GM18867 (cell line): ENCODE measurements at regions not wholly inside any gene's neighbourhood (a gene's known extent, or its start where the extent isn't known, plus 50 kb on each side); places are given as distances from the start of the nearest gene placed in this dataset.

Experiments used
- ATAC-seq: cut with Tn5 transposase; IDR thresholded peaks from one replicate; pipeline ENCODE4 v1.9.1; 2021; ENCODE audit warnings: mild to moderate bottlenecking, moderate library complexity; ENCODE audit not compliant: unreplicated experiment

GRCh38 chr2:189267925-189268579 is 88.5 kb upstream of the COL5A2 start:
- ATAC-seq: no peak

- ATAC-seq: no peak
Observed at GRCh38 chr2:189268763-189269162, 89.2 kb upstream of the COL5A2 start.

DNA sequence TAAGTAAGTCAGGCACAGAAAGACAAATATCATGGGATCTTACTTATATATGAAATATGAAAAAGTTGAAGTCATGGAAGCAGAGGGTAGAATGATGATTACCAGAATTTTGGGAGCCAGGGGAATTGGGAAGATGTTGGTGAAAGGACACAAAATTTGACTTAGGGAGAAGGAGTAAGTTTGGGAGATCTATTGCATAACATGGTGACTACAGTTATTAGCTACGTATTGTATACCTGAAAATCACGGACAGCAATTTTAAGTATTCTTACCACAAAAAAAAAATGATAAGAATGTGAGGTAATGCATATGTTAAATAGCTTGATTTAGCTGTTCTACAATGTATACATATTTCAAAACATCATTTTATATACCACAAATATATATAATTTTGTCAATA is 94.2 kb upstream of the COL5A2 start:
- no peak for ATAC-seq

DNA sequence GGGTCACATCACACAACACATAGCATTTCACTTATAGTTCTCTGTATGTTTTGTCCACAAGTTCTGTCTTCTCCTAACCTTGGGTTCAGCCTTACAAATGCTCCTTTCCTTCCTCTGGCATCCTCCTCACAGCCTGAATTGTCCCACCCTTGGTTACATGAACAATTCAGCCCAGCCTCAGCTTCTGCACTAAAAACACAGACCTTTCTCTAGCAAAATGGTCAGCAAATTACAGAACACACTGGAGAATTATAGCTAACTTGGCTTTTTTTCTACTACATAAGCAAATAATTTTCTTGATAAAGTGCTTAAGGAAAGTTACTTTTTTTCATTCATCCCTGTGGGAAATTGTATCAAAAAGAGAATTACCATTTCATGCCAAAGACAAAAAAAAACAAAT is 94.8 kb upstream of the COL5A2 start:
- no peak for ATAC-seq

DNA sequence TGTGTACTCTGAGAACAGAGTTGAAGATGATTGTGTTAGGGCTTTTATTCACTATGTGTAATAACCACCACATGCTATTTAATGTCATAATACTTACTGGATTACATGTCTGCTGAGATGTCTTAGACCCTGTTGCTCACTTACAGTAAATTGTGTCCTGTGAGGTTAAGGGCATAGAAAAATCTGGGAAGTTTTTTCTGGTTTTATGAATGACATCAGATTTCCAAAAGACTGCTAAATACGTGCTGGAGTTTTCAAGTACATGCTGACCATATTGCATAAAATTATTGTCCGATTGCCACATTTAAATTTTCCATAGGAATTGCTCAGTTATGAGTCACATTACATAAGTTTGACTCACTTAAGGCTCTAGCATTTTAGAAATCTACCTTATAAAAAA is 96.7 kb upstream of the COL5A2 start:
- no peak for ATAC-seq

GRCh38 chr2:189281201-189281600 is 101.6 kb upstream of the COL5A2 start:
- ATAC-seq: no peak

DNA sequence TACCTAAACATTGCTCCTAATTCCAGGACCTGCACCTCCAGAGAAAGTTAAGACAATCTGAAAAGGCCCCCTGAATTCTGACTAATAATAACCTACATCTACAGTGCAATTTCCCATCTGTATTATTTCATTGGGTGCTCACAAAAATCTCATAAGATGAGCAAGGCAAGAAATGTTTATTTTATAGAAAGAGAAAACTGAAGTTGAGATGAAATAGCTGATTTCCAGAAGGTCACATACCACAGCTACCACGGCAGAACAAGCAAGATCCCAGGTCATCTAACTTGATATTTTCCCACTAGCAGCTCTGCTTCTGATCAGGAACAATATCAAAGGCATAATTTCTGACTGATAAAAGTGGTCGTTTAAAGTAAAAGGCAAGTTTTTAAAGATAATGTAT is 105.8 kb upstream of the COL5A2 start:
- ATAC-seq: no peak

DNA sequence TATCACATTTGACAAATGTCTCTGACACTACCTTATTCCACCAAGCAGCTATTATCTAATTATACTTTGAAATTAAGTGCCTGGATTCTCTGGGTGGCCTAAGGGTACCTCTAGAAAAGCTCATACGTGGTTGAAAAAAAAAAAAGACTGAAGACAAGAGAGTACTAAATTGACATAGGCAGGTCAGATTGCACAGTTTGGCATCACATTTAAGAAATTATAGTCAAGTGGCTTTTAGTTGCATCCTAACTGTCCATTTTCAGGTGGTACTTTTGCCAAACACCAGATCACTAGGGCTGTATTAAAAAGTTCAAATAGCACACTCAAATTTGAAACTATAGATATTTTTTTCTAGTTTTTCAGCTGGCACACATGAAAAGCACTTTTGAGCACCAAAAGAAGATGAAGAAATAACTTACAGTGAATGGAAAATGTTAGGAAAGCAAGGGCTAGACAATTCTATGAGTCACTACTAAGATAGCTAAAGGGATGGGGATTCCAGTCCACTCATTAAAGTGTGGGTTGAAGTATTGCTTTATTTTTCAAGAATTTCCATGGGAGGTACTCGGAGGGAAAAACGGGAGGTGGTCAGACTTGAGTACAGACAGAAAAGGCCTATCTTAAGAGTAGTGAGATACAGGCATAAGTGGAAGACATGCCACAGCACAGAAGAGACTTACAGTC is 106.5 kb upstream of the COL5A2 start:
- ATAC-seq: no peak

- ATAC-seq: no peak
Observed at GRCh38 chr2:189287363-189287762, 107.8 kb upstream of the COL5A2 start.

GRCh38 chr2:189287982-189288521 is 108.5 kb upstream of the COL5A2 start:
- ATAC-seq: peak; percentile 91

DNA sequence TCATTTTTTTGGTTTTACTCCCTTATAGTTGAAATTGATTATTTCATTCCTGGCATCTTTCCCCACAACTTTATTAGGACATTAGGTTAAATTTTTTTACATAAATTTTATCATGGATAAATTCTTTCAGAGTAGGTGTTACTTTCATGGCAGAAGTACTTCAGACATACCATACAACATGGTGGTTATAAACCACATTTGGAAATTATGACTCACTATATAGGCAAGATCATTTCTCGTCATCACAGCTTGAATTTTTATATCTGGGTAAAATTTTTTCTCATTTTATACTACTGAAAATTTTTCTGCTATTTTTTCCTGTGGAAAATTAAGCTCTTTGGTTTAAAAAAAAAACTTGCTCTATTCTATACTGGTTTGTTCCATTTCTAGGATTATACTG is 111.9 kb upstream of the COL5A2 start:
- ATAC-seq: no peak

- no peak for ATAC-seq
Observed at GRCh38 chr2:189293164-189293563, 113.6 kb upstream of the COL5A2 start.

- no peak for ATAC-seq
Observed at GRCh38 chr2:189297446-189297845, 117.9 kb upstream of the COL5A2 start.

DNA sequence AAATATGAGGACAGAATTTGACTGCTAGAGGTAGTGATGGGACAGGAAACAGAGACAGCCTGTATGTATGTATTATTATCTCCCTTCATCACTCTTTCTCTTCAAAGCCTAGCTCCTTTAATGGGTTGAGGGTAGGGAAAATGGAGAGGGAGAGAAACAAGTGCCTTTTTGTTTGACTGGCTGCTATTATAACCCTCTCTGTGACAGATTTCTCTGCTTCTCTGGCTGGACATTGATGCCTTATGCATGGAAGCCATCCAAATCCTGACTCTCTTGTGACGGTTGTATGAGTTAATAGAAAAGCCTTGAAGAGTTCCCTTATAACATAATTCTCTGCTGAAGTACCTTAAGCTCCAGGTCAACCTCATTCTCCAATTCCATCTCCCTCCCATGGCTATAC is 118.5 kb upstream of the COL5A2 start:
- ATAC-seq: no peak

DNA sequence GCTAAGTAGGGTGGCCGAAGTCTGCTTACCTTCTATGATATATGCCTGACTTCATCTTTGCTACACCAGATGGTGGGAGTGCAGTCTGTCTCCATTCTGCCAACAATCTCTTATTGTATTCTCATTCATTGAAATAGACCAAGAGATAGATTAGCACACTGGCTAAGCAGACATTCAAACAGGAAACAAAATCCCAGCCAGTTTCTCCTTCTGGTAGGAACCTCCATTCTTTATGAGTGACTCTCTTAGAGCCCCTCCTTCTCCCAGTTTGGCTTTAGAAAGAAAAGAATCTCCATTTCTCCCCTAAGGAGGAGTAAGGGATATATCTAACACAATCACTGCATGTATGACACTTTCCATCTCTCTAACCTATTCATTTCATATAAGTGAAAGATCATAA is 118.9 kb upstream of the COL5A2 start:
- no peak for ATAC-seq

DNA sequence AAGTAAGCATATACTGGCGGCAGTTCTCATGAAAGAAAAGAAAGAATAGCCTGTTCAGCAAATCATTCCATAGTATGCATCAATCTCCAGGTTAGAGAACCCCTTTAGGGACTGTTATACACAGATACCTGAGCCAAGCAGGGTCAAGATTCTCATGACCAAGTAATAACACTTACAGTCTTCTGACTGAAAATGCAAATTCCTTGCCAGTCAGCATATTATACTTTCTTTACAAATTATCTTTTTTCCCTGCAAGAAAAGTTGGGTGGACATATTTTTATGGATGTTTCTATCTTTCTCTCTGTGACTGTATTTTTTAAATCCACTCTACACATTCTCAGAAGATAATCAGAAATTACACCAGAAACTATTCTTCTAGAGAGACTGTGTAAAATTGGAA is 120.4 kb upstream of the COL5A2 start:
- ATAC-seq: no peak

- ATAC-seq: no peak
Observed at GRCh38 chr2:189300916-189301315, 121.4 kb upstream of the COL5A2 start.

- no peak for ATAC-seq
Observed at GRCh38 chr2:189302274-189302948, 122.8 kb upstream of the COL5A2 start.

- ATAC-seq: no peak
Observed at GRCh38 chr2:189304360-189304759, 124.8 kb upstream of the COL5A2 start.

DNA sequence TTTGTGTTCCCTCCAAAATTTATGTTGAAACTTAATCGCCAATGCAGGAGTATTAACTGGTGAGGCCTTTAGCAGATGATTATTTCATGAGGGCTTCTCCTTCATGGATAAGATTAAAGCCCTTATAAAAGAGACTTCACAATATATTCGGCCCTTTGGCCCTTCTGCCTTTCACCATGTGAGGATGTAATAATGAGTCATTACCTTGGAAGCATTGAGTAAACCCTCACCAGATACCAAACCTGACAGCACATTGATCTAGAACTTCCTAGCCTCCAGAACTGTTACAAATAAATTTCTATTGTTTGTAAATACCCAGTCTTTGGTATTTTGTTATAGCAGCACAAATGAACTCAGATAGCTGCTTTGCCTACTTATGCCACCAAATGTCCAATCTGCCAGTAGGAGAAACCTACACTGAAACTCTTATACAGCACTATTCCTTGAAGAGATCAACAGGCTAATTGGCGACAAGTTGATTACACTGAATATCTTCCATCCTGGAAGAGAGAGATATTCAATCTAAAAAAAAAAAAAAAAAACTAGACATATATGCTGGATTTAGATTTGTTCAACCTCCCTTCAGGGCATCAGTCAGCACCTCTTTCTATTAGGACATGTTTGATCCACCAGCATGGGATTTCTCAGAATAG is 125.9 kb upstream of the COL5A2 start:
- no peak for ATAC-seq

GRCh38 chr2:189306525-189306924 is 127.0 kb upstream of the COL5A2 start:
- ATAC-seq: no peak
